Activated T-cell treated with anti-CD3 and anti-CD28 coated beads for 24 hours (primary cell): ENCODE measurements at regions not wholly inside any gene's neighbourhood (a gene's known extent, or its start where the extent isn't known, plus 50 kb on each side); places are given as distances from the start of the nearest gene placed in this dataset.

Experiments used
- DNase-seq: peaks from one replicate; pipeline ENCODE4 v3.0.0-alpha.2; 2020; ENCODE audit warnings: low read depth

DNA sequence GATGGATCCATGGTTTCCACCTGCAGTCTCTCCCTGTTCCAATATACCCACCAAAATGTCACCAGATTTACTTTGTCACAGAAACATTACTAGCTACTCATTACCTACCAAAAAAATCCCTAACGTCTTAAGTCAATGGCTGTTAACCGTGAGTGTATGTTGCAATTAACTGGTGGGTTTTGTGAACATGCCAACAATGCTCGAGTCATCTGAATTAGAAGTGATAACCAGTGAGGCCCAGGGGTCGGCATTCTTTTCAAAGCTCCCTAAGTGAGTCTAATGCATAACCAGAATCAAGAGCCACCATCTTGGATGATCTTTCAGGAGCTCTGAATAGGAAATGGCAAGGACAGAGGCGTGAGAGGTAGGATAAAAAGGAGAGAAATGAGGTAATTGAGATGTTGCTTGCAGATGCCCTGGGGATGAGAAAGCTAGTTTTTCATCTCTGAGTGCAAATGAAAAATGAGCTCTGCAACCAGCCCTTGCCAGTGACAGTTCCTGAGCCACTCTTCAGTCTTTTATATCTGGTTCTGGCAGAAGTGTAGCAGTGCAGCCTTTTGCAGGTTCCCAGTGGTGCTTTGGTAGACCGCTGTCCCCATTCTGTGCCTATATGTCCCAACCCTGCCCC, 130.0 kb upstream of the RND3 start:
- no peak for DNase-seq

DNA sequence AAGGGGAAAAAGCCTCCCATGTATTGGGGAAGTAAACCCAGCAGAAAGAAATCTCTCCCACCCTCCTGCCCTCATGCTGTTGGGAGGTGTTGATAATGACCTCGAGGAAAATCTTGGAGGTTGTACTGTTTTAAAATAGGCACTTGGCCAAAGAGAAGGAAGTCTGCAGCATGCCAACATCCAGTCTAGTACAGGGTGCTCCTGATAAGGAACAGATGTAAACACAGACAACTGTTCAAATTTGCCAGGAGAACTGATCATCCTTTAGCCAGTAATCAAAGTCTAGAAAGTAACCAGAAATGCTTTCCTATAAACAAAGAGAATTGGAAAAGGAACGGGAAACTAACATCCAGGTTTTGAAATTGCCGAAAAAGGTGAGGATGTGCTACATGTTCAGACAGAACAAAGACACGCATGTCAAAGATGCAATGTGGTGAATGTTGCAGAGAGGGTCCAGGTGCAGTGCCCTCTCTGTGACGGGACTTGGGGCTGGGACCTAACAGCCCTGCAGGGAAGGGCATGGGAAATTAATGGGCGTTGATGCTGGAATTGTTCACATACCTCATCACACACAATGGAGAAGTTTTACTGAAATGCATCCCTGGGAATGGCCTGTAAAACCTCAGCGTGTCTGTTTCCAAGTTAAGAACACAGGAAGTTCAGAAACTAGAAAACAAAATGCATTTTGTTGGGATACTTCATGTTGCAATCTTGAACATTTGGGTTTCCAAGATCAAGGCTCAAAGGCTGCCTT, 125.7 kb upstream of the RND3 start:
- no peak for DNase-seq

DNA sequence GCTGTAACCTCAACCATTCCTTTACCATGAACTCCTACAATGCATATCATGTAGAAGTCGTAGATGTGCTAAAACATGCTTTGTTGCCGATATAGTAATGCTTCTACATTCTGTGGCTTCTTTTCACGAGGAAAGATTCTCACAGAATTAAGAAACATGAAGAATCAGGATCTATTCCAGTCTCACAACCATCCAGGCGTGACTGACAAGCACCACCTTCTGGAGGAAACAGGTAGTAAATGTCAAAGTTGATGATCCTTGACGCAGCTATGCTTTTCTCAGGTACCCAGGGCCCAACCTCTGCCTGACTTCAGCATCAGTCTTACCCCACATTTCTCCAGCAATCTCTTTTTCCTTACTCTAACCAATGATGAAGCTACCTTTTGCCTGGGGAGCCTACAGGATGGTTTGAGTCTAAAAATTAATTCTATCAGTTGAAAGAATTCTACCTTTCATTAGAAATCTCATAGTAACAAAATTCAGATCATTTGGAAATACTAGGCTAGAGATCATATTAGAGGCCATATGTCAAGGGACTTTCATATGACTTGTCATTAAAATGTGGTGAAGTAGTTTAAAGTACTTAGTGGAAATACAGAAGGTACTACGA, 123.3 kb upstream of the RND3 start:
- no peak for DNase-seq

DNA sequence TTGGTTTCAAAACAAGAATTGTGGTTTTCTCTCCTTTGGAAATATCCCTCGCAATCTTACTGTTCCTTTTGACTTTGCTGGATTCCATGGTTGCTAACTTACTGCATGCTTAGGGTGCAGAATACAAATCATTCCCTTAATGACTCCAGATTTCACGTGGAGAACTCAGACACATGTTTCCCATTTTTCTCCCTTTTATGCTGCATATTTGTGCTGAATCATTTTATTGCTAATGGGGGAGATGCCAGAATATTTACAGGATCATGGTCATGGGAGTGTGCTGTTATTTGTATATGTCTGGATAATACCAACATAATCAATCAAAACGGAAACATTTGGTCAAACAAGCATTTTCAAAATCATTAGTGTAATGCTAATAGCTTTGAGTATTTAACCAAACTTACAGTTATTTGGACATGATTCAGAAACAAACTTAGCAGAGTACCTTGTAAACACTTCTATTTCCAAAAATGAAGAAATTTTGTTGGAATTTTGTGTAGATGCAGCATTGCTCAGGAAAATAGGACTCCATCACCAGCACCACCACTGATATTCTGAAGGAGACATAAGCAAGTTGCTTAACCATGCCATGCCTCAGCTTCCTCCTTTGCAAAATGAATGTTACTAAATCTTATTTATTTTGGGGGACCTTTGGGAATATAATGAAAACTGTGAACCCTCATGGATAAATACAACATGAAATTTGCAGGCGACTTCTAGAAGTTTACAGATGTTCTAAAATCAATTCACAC, 122.5 kb upstream of the RND3 start:
- DNase-seq, result no peak

DNA sequence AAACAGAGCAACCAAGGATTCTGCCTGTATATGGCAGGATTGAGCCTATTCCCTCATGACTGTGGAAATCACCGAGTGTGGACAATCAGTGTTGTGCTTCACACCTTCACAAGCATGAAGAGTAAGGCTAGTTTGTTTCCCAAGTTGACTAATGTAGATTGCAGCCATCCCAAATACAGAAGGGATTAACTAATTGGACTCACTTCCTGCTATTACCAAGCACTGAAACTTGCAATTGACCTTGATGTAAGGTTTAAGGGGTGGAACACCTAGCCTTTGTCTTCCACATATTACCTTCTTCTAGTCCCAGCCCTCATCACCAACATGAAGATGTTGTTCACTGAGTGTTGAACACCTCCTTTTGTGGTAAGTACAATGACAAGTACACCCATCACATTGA, 120.9 kb upstream of the RND3 start:
- DNase-seq, result no peak

DNA sequence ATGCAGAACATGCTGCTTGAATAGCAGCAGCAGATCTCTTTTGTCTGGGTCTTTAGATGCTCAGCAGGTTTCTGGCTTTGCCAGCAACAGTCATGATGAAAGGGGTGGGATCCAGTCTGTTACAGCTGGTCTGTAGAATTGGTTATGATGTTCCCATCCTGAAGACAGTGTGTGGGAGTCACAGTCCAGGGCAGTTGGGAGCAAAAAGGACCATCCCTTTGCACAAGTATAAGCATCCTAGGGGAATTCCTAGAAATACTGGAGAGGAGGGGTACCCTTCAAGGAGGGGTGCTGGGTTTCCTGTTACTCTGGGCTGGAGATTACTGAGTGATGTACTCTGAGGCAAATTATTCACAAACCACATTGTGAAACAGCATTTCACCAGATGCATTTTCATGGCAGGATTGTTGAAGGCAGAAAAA, 119.9 kb upstream of the RND3 start:
- DNase-seq, result no peak

DNA sequence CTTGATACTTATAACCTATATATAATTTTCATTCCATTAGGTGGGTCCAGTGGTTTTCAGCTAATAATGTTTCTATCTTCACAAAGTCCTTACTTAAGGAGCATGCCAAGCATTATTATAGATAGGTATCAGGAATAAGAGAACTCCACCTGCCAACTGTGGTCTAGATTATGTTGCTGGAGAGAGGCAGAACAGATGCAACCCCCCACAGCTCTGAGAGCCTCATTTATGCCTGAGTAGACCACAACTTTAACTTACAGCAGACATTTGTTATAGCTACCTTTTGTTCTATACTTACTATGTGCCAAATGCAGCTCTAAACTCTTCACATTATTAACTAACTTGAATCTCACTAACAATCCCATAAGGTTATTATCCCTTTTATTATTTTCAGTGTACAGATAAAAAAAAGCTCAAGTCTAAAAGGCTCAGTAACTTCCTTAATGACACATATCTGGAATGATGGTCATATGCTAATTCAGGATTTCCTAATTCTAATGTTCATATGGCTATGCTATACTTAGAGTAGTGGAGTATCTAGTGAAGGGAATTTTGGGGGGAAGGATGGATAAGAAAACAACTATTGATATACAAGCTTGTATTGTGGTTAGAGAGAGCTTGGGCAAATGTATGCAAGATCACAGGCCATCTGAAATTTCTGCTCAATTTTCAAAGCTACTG, 119.1 kb upstream of the RND3 start:
- no peak for DNase-seq

DNA sequence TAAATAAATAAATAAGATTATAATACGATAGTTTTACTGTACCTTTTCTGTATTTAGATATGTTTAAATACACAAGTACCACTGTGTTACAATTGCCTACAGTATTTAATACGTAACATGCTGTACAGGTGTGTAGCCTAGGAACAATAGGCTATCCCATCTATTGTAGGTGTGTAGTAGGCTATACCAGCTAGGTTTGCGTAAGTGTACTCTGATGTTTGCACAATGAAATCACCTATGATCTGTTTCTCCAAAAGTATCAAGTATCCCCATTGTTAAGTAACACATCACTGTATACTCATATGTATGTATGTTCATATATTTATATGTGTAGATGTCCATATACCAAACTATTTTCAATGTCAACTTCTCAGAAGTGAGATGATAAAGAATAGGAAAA, 118.2 kb upstream of the RND3 start:
- DNase-seq, result no peak

DNA sequence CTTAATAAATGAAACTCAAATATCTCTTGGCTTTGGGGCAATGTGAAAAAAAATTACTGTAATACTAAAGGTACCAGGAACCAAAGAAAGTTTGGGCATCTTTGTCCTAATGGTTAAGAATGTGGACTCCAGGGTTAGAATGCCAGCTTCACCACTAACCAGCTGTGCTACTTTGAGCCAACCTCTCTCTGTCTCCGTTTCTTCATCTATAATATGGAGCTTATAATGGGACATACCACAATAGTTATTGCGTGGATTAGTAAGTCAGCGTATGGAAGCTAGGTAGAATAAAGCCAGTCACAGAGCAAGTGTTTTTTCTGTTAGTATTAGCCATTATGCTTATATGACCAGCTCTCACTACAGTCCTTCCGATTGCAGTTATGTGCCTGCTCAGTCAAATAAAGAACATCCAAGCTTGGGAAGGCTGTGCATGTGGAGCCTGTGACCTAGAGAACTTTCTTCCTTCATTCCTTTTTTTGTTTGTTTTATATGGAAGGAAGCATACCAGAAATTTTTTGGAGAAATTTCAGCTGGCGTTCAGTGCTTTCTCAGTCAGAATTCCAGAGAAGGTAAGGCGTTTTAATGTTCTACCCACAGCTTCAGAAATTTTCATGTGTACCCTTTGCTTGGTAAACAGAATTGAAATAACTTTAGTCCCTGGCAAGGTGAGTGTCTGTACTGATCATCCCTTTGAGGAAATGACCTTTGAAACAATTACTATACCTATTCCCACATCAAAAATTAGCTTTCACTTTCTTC, 114.0 kb upstream of the RND3 start:
- DNase-seq, result no peak

DNA sequence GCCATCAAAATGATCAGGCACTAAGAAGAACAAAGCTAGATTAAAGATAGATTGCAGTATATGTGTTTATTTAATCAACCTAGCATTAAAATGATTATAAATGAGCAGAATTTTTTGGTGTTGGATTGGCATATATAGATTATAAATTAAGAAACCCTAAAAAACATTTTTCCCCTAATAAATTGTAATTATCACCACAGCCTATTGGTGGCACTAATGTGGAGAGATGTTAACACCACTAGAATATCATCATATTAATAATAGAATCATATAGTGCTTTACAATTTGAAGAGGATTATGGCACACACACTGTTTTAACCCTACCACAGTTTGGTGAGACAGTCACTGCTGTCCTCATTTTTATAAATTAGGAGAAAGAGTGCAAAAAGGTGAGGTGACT, 112.4 kb upstream of the RND3 start:
- DNase-seq, result no peak

DNA sequence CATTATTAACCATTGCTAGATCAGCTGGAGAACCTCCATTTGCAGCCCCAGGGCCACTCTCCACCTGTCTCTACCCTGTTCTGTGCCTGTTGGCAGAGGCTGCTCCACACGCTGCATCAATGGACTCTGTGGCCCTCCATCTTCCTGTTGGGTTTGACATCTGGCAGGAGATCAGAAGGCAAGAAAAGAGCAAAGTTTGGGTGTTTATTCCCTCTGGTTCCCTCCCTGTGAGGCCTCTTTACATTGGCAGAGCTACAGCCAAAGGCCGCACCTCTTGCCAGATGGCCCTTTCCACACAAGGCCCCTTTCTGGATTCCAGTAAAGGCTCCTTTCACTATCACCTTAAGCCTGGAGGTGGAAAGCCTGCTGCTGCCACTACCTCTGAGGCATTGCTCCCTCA, 110.9 kb upstream of the RND3 start:
- DNase-seq, result no peak

DNA sequence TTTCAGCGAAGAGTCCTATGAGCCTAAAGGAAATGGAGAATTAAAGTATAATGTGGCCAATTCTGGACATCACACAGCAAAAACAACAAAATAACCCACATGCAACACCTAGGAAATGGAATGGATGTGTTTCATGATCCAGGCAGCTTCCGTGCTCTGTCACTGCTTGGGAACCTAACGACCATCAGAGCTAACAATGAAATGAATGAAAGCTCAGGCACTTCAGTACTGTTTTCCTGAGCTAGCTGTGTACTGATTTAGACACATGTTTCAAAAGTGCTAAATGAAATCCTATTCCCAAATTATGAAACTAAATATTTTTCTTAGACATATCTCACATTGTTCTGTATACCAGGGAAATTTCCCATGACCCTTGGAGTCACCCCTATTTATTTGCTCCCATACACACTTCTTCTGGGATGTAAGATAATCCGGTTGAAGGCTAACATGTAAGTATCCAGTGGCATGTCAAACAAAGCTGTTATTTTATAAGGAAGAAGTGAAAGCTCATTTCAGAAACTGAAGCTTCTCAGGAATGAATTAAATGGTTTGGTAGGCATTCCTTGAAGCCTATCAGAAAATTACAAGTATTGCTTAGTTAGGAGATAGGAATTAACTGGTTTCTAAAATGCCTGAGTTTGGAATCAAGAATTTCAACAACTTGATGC, 108.5 kb upstream of the RND3 start:
- no peak for DNase-seq

DNA sequence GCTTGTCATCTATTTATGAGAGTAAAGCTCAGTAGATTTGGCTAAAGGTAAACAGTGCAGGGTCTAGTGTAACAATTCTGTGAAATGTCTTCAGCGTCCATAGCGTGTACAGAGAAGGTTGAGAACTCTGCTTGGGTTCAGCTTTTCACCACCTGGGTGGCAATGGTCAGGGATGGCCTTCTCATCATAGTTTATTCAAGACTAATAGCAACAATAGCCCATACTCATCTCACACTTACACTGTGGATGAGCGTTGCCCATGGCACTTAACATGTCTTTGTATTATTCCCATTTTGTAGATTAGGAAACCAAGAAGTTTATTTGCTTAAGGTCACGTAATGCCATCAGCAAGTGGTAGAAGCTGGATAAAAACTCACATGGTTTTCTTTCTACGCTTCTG, 106.8 kb upstream of the RND3 start:
- DNase-seq, result no peak

DNA sequence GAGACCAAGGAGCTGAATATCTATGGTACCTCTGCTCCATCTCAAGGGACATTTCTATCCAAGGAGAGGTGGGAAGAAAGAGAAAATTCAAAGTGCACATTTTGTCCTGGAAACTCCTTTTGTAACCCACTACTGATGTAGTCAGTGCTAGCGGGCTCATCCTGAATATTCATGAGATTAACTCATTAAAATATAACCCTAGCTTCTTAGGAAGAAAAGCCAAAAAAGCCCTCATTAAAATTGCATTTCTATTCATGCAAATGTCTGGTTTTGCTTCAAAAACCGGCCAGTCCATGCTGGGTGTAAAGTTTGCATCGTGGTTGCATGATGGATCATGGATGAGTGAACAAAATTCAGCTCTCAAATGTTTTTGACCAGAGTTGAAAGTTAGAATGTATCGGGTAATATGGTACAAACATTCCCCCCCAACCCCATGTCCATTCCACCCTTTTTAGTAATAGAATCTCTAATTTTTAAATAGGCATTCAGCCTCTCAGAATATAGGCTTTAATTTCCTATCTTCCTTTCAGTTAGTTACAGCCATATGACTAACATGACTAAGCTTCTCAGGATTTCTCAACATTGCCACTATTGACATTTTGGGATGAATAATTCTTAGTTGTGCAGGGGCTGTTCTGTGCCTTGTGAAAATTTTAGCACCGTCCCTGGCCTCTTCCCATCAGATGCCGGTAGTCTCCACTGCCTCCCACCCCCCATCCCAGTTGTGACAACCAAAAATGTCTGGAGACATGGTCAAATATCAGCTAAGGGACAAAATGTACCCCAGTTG, 104.2 kb upstream of the RND3 start:
- no peak for DNase-seq

DNA sequence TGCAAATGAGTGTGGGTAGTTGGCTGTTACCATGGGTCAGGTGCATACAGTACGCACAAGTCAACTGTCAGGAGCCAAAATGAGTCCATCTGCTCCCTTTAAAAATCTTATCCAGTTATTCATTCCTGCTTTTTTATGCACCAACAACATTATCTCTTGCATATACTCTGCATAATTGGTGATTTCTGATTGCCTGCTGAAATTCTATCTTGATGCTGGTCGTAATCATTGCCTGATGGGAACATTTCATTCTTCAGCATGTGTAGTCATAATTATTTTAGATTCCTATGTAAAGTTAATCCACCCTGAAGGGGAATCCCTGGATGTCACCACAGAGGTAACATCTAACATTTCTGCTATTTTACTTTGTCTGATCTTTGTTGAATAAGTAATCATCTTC, 102.2 kb upstream of the RND3 start:
- DNase-seq, result no peak

DNA sequence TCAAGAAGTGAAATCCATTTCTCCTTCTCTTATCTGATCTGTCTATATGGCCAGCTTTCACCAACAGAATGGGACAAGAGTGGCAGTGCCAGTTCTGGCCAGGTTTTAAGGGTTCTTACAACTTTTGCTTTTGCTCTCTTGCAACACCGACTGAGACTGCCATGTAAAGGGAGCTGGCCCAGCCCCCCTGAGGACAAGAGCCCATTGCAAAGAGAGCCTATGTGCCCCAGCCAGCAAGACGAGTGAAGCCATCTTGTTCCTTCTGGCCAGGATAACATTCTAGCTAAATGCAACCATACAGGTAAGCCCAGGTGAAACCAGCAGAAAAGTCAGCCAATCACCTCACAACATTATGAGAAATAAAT, 101.0 kb upstream of the RND3 start:
- no peak for DNase-seq

DNA sequence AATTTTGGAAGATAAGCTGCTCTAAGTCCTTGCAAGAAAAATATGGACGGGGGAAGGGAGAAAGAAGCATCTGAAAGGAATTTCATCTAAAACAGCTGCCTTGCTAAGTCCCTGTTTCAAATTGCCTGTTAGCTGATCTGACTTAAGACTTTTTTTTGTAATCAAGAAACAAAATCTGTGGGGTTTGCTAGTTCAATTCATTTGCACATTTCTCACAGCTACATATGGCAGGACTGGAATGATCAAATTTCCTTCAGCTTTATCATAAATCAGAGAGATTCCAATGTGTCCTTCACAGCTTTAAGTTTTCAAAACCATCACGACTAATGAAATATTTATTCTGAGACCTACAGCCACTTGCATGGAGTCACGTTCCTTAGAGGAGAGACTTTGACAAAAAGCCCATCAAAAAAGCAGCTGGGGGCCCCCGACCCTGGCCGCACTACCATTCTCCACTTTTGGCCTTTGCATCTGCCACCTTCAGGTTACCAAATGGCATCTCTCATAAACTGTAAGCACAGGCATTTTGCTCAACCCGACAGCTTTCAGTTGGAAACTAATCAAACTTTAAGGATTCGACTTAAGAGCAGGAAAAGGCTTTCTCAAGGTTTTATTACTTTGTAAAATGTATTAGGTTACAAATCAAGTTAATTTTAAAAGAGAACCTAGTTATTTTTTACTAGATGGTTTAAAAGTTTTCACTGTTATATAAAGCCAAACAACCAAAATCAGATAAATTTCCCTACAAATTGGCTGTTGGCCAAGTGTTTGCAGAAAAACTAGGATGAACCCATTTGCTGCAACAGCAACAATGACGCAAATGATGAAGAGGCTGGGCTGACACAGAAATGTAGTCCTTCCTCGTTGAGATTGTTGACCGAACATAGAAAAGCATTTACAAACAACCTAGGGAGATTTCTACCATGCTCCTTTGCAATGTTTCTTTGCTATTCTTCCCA, 100.4 kb upstream of the RND3 start:
- DNase-seq, result no peak

DNA sequence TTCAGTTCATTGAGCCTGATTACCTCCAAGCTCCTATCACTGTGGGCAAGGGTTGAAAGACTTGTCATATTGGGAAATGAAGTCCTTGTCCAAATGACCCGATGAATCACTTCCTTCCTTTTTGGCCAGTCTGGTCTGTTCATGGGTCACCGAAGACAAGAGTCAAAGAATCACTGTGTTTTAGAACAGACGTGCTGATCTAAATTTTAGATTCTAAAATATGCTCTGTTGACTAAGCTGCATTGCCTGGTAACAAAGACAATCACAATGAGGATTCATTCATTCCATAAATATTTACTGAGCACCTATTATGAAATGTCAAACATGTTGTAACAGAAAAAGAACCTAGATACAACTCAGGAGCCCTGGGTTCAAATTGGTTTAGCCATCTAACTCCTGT, 99.4 kb upstream of the RND3 start:
- DNase-seq, result no peak
